K562 (cell line): ENCODE measurements at regions not wholly inside any gene's neighbourhood (a gene's known extent, or its start where the extent isn't known, plus 50 kb on each side); places are given as distances from the start of the nearest gene placed in this dataset.

ENCODE experiments used
- ATAC-seq: fragments of 200-7000 bp; cut with Tn5 transposase; 3 replicates; pipeline ENCODE4 v1.9.1; 2020; ENCODE audit warnings: moderate library complexity
- BruUV-seq: library from RNA; stranded (reverse); fragments of 400-500 nt; replicated peaks from 2 replicates; lab custom pipeline; 2021; lab: Mats Ljungman, UMichigan
- CTCF ChIA-PET: fragments of 300-600 bp; formaldehyde crosslinking; extraction: SDS; loops from one replicate; lab custom pipeline; 2021; ENCODE audit warnings: low intra/inter-chr PET ratio; lab: Yijun Ruan, JAX
- POLR2A ChIA-PET: fragments of 300-600, 350-650 bp; sonication (Branson Sonifier 250); formaldehyde crosslinking; extraction: SDS; loops from one replicate; lab custom pipeline; 2021; ENCODE audit warnings: antibody characterized with exemption, inconsistent platforms; lab: Yijun Ruan, JAX
- DNase-seq, 4 experiments: peaks; one replicate each; pipeline versions ENCODE4 v3.0.0 to v3.0.0-alpha.2; 2011 to 2018; ENCODE audit warnings: low spot score in 3 of 4, mixed read lengths in 3 of 4; ENCODE audit errors: extremely low read depth in 1 of 4
- FAIRE-seq: peaks from 2 replicates; lab custom pipeline; 2011; peaks lifted over from hg19 to GRCh38; lab: Jason Lieb, UNC
- H2AFZ ChIP-seq: 2 replicates; pipeline ENCODE4 v1.6.0; 2011; ENCODE audit warnings: low read depth, low read length, control low read depth, inconsistent platforms
- H3K27ac ChIP-seq: fragments of 200-600 bp; 3 replicates; pipeline ENCODE4 v1.8.0; 2011; ENCODE audit warnings: low read depth, mild to moderate bottlenecking, control low read depth, inconsistent platforms, low read length, moderate library complexity, mixed read lengths; ENCODE audit errors: extremely low read depth
- H3K27me3 ChIP-seq, 2 experiments: fragments of 300-600 bp in 1 of 2; 2 replicates in 1 of 2; 3 replicates in 1 of 2; pipeline versions ENCODE4 v1.6.0 to v1.8.0; 2011; ENCODE audit warnings: inconsistent platforms in 2 of 2, low read length in 2 of 2, mild to moderate bottlenecking in 1 of 2, mixed read lengths in 1 of 2, moderate library complexity in 1 of 2; ENCODE audit not compliant: control insufficient read depth in 2 of 2, insufficient read depth in 2 of 2
- H3K36me3 ChIP-seq: fragments of 300-600 bp; 3 replicates; pipeline ENCODE4 v1.8.0; 2011; ENCODE audit warnings: mild to moderate bottlenecking, low read length, inconsistent platforms; ENCODE audit not compliant: control insufficient read depth, insufficient read depth
- H3K4me1 ChIP-seq, 2 experiments: fragments of 200-600 bp in 1 of 2; replicated peaks in 1 of 2; 2 replicates in 1 of 2; 3 replicates in 1 of 2; pipeline versions ENCODE4 v1.5.1 to v1.8.0; 2011; ENCODE audit warnings: inconsistent platforms in 2 of 2, low read length in 2 of 2, mild to moderate bottlenecking in 1 of 2, mixed read lengths in 1 of 2, moderate library complexity in 1 of 2; ENCODE audit not compliant: control insufficient read depth in 2 of 2, insufficient read depth in 2 of 2
- H3K4me2 ChIP-seq: 2 replicates; pipeline ENCODE4 v1.6.1; 2011; ENCODE audit warnings: low read length, control low read depth, inconsistent platforms, mixed read lengths; ENCODE audit not compliant: insufficient read depth
- H3K4me3 ChIP-seq: fragments of 200-600 bp; sonication (generic), shearing (Covaris generic); 2 replicates; pipeline ENCODE4 v1.5.1; 2016; ENCODE audit warnings: control low read depth, inconsistent platforms
- H3K79me2 ChIP-seq: fragments of 200-600 bp; 3 replicates; pipeline ENCODE4 v1.8.0; 2011; ENCODE audit warnings: low read length, inconsistent platforms; ENCODE audit not compliant: control insufficient read depth, insufficient read depth
- H3K9ac ChIP-seq, 2 experiments: 2 replicates each; pipeline versions ENCODE4 v1.6.0 to v1.6.1; 2011; ENCODE audit warnings: low read depth in 2 of 2, low read length in 2 of 2, control low read depth in 1 of 2, inconsistent platforms in 1 of 2, mild to moderate bottlenecking in 1 of 2, mixed read lengths in 1 of 2; ENCODE audit not compliant: insufficient read depth in 1 of 2
- H3K9me1 ChIP-seq: one replicate; pipeline ENCODE4 v1.6.0; 2011; ENCODE audit warnings: inconsistent platforms, mild to moderate bottlenecking, low read length, moderate library complexity; ENCODE audit not compliant: control insufficient read depth, insufficient read depth
- H3K9me3 ChIP-seq: replicated peaks from 2 replicates; pipeline ENCODE4 v1.5.1; 2011; ENCODE audit warnings: low read depth, low read length, inconsistent platforms; ENCODE audit not compliant: control insufficient read depth, insufficient read depth
- H4K20me1 ChIP-seq: replicated peaks from 2 replicates; pipeline ENCODE4 v1.6.1; 2011; ENCODE audit warnings: low read length, inconsistent platforms, mixed read lengths; ENCODE audit not compliant: control insufficient read depth, insufficient read depth
- CREB3L1 ChIP-seq: fragments of 450-650 bp; IDR thresholded peaks from 2 replicates; pipeline ENCODE4 v1.6.1; 2014; ENCODE audit warnings: low read depth, mild to moderate bottlenecking, moderate library complexity, borderline replicate concordance
- EZH2 ChIP-seq: IDR thresholded peaks from 2 replicates; pipeline ENCODE4 v1.6.1; 2012; ENCODE audit warnings: low read depth, mild to moderate bottlenecking, inconsistent platforms, low read length, borderline replicate concordance
- IRF1 ChIP-seq: sonication (generic); formaldehyde crosslinking; IDR thresholded peaks from 2 replicates; pipeline ENCODE4 v1.8.0; 2022; ENCODE audit warnings: missing genetic modification reagents, mild to moderate bottlenecking, borderline replicate concordance
- RREB1 ChIP-seq: fragments of 250-450 bp; sonication (Bioruptor Pico); IDR thresholded peaks from 2 replicates; pipeline ENCODE4 v1.4.0; 2020
- SIX5 ChIP-seq, 2 experiments: IDR thresholded peaks; 2 replicates each; pipeline ENCODE4 v1.6.1; 2011; ENCODE audit warnings: low read length in 2 of 2, borderline replicate concordance in 1 of 2, low read depth in 1 of 2, mild to moderate bottlenecking in 1 of 2, moderate library complexity in 1 of 2; ENCODE audit not compliant: insufficient read depth in 1 of 2
- SRSF1 ChIP-seq: fragments of 200-400 bp; formaldehyde crosslinking; IDR thresholded peaks from 2 replicates; pipeline ENCODE4 v1.6.1; 2017; ENCODE audit warnings: mild to moderate bottlenecking, low read depth, low read length, moderate library complexity
- TRIM28 ChIP-seq: fragments of 450-650 bp; IDR thresholded peaks from 2 replicates; pipeline ENCODE4 v1.6.1; 2017
- XRCC5 ChIP-seq: fragments of 200-400 bp; formaldehyde crosslinking; IDR thresholded peaks from 2 replicates; pipeline ENCODE4 v1.6.1; 2017; ENCODE audit warnings: low read depth, mild to moderate bottlenecking, low read length
- ZEB2 ChIP-seq: fragments of 450-650 bp; IDR thresholded peaks from 2 replicates; pipeline ENCODE4 v1.6.1; 2016
- ZKSCAN1 ChIP-seq: fragments of 150-350 bp; IDR thresholded peaks from 2 replicates; pipeline ENCODE4 v1.6.1; 2016; ENCODE audit warnings: low read depth, low read length
- ZNF23 ChIP-seq: fragments of 250-450 bp; sonication (Bioruptor Pico); IDR thresholded peaks from 2 replicates; pipeline ENCODE4 v1.4.0; 2020; ENCODE audit warnings: mild to moderate bottlenecking
- ZNF3 ChIP-seq: fragments of 250-450 bp; sonication (Bioruptor Pico); IDR thresholded peaks from 2 replicates; pipeline ENCODE4 v1.5.0; 2021; ENCODE audit warnings: mild to moderate bottlenecking, moderate library complexity
- ZNF354B ChIP-seq: fragments of 250-450 bp; sonication (Bioruptor Pico); IDR thresholded peaks from 2 replicates; pipeline ENCODE4 v1.4.0; 2020
- WGBS: fragments of 100-300 bp; shearing (Covaris generic); methylation state at CpG from one replicate; pipeline ENCODE4 v1.1.6; 2016; ENCODE audit warnings: low coverage, mixed read lengths; ENCODE audit not compliant: insufficient coverage; ENCODE audit errors: missing lambda C conversion rate; 5-methylcytosine and 5-hydroxymethylcytosine counted together
- in situ Hi-C: fragments of 300-500 bp; cut with MboI; formaldehyde crosslinking; loops from 4 replicates; pipeline ENCODE4 v1.15.0; 2018; ENCODE audit warnings: inconsistent platforms, mixed read lengths
- intact Hi-C: fragments of 100-400 bp; cut with micrococcal nuclease; formaldehyde crosslinking; loops from 2 replicates; pipeline ENCODE4 v1.14.2; 2022

GRCh38 chr10:130387936-130388580 is 251.9 kb downstream of the GLRX3 start:
- Histone ChIP-seq H3K4me2 (no peak overlapping the region), H3K9ac (no peak overlapping the region), H3K9me3 (no peaks in the 10 kb centered on the region), H3K36me3 (no peaks in the 10 kb centered on the region), H3K9me1 (no peaks in the 10 kb centered on the region), H2AFZ (no peak overlapping the region), H3K27ac (no peak overlapping the region), H3K4me1 (no peaks in the 10 kb centered on the region), H3K4me3 (no peak overlapping the region), H3K79me2 (no peaks in the 10 kb centered on the region), H3K27me3 (no peaks in the 10 kb centered on the region), H4K20me1 (no peaks in the 10 kb centered on the region)
- in situ Hi-C loops: no loop called here
- DNase-seq (no peak), ATAC-seq (no peak), FAIRE-seq (no peak)
- BruUV-seq: no TSS peak
- CTCF ChIA-PET: no interaction called here
- POLR2A ChIA-PET: no interaction called here
- TF ChIP-seq ZEB2 (no peak), ZNF3 (CRISPR knock-in tag) (no peak), ZNF354B (CRISPR knock-in tag) (no peak), IRF1 (CRISPR knock-in tag) (no peak), SIX5 (IDR thresholded peaks at IDR 0.05; ENCODE audit: borderline replicate concordance in 1 of 2, insufficient read depth in 1 of 2, low read depth in 1 of 2, low read length in 2 of 2) (no peak), ZKSCAN1 (no peak), EZH2 (no peak), XRCC5 (no peak), RREB1 (no peak), TRIM28 (no peak), CREB3L1 (no peak), ZNF23 (CRISPR knock-in tag) (no peak), SRSF1 (no peak)
- WGBS: 0% methylated on average over 6 of the region's 11 CpGs
- intact Hi-C loops: no loop called here
